Esophagus squamous epithelium (tissue), 5 donors: ENCODE measurements at regions not wholly inside any gene's neighbourhood (a gene's known extent, or its start where the extent isn't known, plus 50 kb on each side); places are given as distances from the start of the nearest gene placed in this dataset.
"Not testable (repeated sequence)": the region's sequence is repeated elsewhere in the genome, so short reads cannot be mapped to it uniquely, and the experiment has no call there.

ENCODE experiments used
- DNase-seq: peaks from one replicate; lab custom pipeline; 2025; lab: John Stamatoyannopoulos, UW
- H3K27ac ChIP-seq, 4 donors: fragments of 200-600 bp; sonication (generic); one replicate each; pipeline ENCODE4 v1.5.1; 2016 to 2019; ENCODE audit warnings: mild to moderate bottlenecking in 1 of 4
- H3K27me3 ChIP-seq, 4 donors: fragments of 200-600 bp; sonication (generic); 1 replicate in 3 of 4; 2 replicates in 1 of 4; pipeline versions ENCODE4 v1.5.1 to v1.6.0; 2017 to 2021; ENCODE audit warnings: antibody characterized with exemption in 1 of 4
- H3K36me3 ChIP-seq, 3 donors: fragments of 200-600 bp; sonication (generic); one replicate each; pipeline ENCODE4 v1.5.1; 2016 to 2019
- H3K4me1 ChIP-seq, 3 donors: fragments of 200-600 bp; sonication (generic); one replicate each; pipeline ENCODE4 v1.5.1; 2017 to 2019
- H3K4me3 ChIP-seq, 4 donors: fragments of 200-600 bp; sonication (generic); 1 replicate in 3 of 4; 2 replicates in 1 of 4; pipeline ENCODE4 v1.5.1; 2016 to 2019; ENCODE audit warnings: mild to moderate bottlenecking in 2 of 4, moderate library complexity in 1 of 4
- H3K9me3 ChIP-seq, 3 donors: fragments of 200-600 bp; sonication (generic); one replicate each; pipeline ENCODE4 v1.5.1; 2016 to 2019
- CTCF ChIP-seq, 6 experiments: fragments of 450-650 bp in 4 of 6; fragments of 200-600 bp in 2 of 6; sonication (generic) in 2 of 6; IDR thresholded peaks; one replicate each; pipeline ENCODE4 v1.5.1; 2016 to 2019; ENCODE audit warnings: antibody characterized with exemption in 6 of 6, mild to moderate bottlenecking in 4 of 6, moderate library complexity in 4 of 6
- POLR2A ChIP-seq, 4 donors: fragments of 450-650 bp; IDR thresholded peaks; one replicate each; pipeline ENCODE4 v1.6.1; 2017; ENCODE audit warnings: antibody characterized with exemption in 4 of 4, mild to moderate bottlenecking in 4 of 4, moderate library complexity in 3 of 4
- WGBS, 2 donors: methylation state at CpG; one replicate each; pipeline ENCODE4 v1.1.5; 2018; 5-methylcytosine and 5-hydroxymethylcytosine counted together
- intact Hi-C: fragments of 100-400 bp; cut with DNase I; formaldehyde crosslinking; loops from one replicate; pipeline ENCODE4 v1.15.0; 2022
- donor health status: DM: yes; HTN: yes; CAD: no.

- Histone ChIP-seq H3K27ac (no peak overlapping the region), H3K4me1 (peaks cover 0 to 4% (median 0%) of the 10 kb centered on the region in 3 donors), H3K36me3 (no peaks in the 10 kb centered on the region), H3K9me3 (no peaks in the 10 kb centered on the region), H3K4me3 (no peak overlapping the region), H3K27me3 (no peaks in the 10 kb centered on the region)
- intact Hi-C loops = no loop called here
- no peak for DNase-seq
- TF ChIP-seq CTCF (IDR thresholded peaks at IDR 0.05) = no peak
Observed at GRCh38 chr1:238331557-238331956, 440.8 kb upstream of the ZP4 start.

GRCh38 chr1:238329671-238330070 is 438.9 kb upstream of the ZP4 start:
- TF ChIP-seq POLR2A (IDR thresholded peaks at IDR 0.05) = no peak
- no peak for TF ChIP-seq CTCF (IDR thresholded peaks at IDR 0.05)
- no peaks in the 10 kb centered on the region for H3K27me3 ChIP-seq
- H3K9me3 ChIP-seq = no peaks in the 10 kb centered on the region
- no peaks in the 10 kb centered on the region for H3K36me3 ChIP-seq
- no peak overlapping the region for H3K4me3 ChIP-seq
- H3K27ac ChIP-seq = no peak overlapping the region
- H3K4me1 ChIP-seq = no peaks in the 10 kb centered on the region
- intact Hi-C loops = no loop called here
- 40 to 71% methylated on average over 1 of the region's 1 CpG for WGBS, 2 donors
- no peak for DNase-seq

GRCh38 chr1:238327033-238327432 is 436.3 kb upstream of the ZP4 start:
- intact Hi-C loops, H3K9me3 ChIP-seq, H3K27ac ChIP-seq, DNase-seq, H3K36me3 ChIP-seq, H3K4me3 ChIP-seq, H3K27me3 ChIP-seq, H3K4me1 ChIP-seq: not testable (repeated sequence)
- 88% methylated on average over 5 of the region's 22 CpGs; no CpG with 5 or more reads in 1 of the 2 donors for WGBS, 2 donors

GRCh38 chr1:238326479-238326878 is 435.8 kb upstream of the ZP4 start:
- WGBS, 2 donors = 82 to 87% methylated on average over 9 of the region's 9 CpGs
- not testable (repeated sequence) for H3K27ac ChIP-seq

GRCh38 chr1:238324211-238324864 is 433.6 kb upstream of the ZP4 start:
- Histone ChIP-seq H3K36me3 (no peaks in the 10 kb centered on the region), H3K27me3 (no peaks in the 10 kb centered on the region), H3K27ac (no peak overlapping the region), H3K9me3 (no peaks in the 10 kb centered on the region), H3K4me3 (no peak overlapping the region), H3K4me1 (no peaks in the 10 kb centered on the region)
- intact Hi-C loops = no loop called here
- no peak for TF ChIP-seq CTCF (IDR thresholded peaks at IDR 0.05)
- no peak for TF ChIP-seq POLR2A (IDR thresholded peaks at IDR 0.05)
- WGBS, 2 donors = 70 to 77% methylated on average over 9 of the region's 9 CpGs
- no peak for DNase-seq

More at GRCh38 chr1:238326479-238326878, 435.8 kb upstream of the ZP4 start:
- H3K4me3 ChIP-seq, H3K36me3 ChIP-seq, DNase-seq, H3K4me1 ChIP-seq, H3K9me3 ChIP-seq, intact Hi-C loops, H3K27me3 ChIP-seq: not testable (repeated sequence)

- WGBS, 2 donors = 81 to 86% methylated on average over 3 of the region's 3 CpGs
Observed at GRCh38 chr1:238323490-238323889, 432.8 kb upstream of the ZP4 start.

More at GRCh38 chr1:238323490-238323889, 432.8 kb upstream of the ZP4 start:
- no peaks in the 10 kb centered on the region for H3K36me3 ChIP-seq
- no peak for DNase-seq
- H3K27ac ChIP-seq = no peak overlapping the region
- no peaks in the 10 kb centered on the region for H3K9me3 ChIP-seq
- intact Hi-C loops = no loop called here
- H3K4me1 ChIP-seq = no peaks in the 10 kb centered on the region
- H3K27me3 ChIP-seq = no peaks in the 10 kb centered on the region
- H3K4me3 ChIP-seq = no peak overlapping the region
- no peak for TF ChIP-seq POLR2A (IDR thresholded peaks at IDR 0.05)
- TF ChIP-seq CTCF (IDR thresholded peaks at IDR 0.05) = no peak
